WTC11 (cell line): ENCODE measurements at regions not wholly inside any gene's neighbourhood (a gene's known extent, or its start where the extent isn't known, plus 50 kb on each side); places are given as distances from the start of the nearest gene placed in this dataset.

Experiments used
- ATAC-seq: fragments of 200-7000 bp; cut with Tn5 transposase; 2 replicates; pipeline ENCODE4 v1.10.0; 2021; ENCODE audit warnings: mild to moderate bottlenecking, moderate library complexity
- CTCF ChIA-PET: fragments of 300-600 bp; sonication (Branson Sonifier 250); formaldehyde crosslinking; loops from one replicate; lab custom pipeline; 2021; ENCODE audit warnings: antibody characterized with exemption; lab: Charles Lee
- POLR2A ChIA-PET: fragments of 350-600 bp; sonication (Branson Sonifier 250); formaldehyde crosslinking; loops from one replicate; lab custom pipeline; 2021; ENCODE audit warnings: antibody characterized with exemption; lab: Charles Lee
- DNase-seq: peaks from one replicate; pipeline ENCODE4 v3.0.0; 2021; ENCODE audit warnings: low spot score
- H3K27ac Mint-ChIP-seq: 2 replicates; pipeline ENCODE4 v1.8.0; 2021; ENCODE audit warnings: mixed read lengths
- H3K27me3 Mint-ChIP-seq: 2 replicates; pipeline ENCODE4 v1.8.0; 2021; ENCODE audit warnings: low read depth, mild to moderate bottlenecking, moderate library complexity, mixed read lengths
- H3K36me3 Mint-ChIP-seq: 2 replicates; pipeline ENCODE4 v1.8.0; 2021; ENCODE audit warnings: mixed read lengths
- H3K4me1 Mint-ChIP-seq: 2 replicates; pipeline ENCODE4 v1.8.0; 2022; ENCODE audit warnings: mixed read lengths
- H3K4me3 Mint-ChIP-seq: 2 replicates; pipeline ENCODE4 v1.8.0; 2021; ENCODE audit warnings: mild to moderate bottlenecking, moderate library complexity, mixed read lengths
- H3K9me3 Mint-ChIP-seq: 2 replicates; pipeline ENCODE4 v1.8.0; 2021; ENCODE audit warnings: mixed read lengths
- CBFB ChIP-seq: sonication (generic); formaldehyde crosslinking; IDR thresholded peaks from 2 replicates; pipeline ENCODE4 v1.8.1; 2022; ENCODE audit warnings: mild to moderate bottlenecking, low read depth, missing genetic modification reagents
- CDX4 ChIP-seq: fragments of 250-450 bp; sonication (Bioruptor Pico); IDR thresholded peaks from 2 replicates; pipeline ENCODE4 v1.9.0; 2021; ENCODE audit warnings: moderate library complexity, mild to moderate bottlenecking, inconsistent platforms, borderline replicate concordance
- CREB1 ChIP-seq: sonication (generic); formaldehyde crosslinking; IDR thresholded peaks from 2 replicates; pipeline ENCODE4 v1.8.0; 2023; ENCODE audit warnings: mild to moderate bottlenecking, missing genetic modification reagents
- CREM ChIP-seq: sonication (generic); formaldehyde crosslinking; IDR thresholded peaks from 2 replicates; pipeline ENCODE4 v1.8.1; 2022; ENCODE audit warnings: mild to moderate bottlenecking, missing genetic modification reagents, moderate library complexity
- CTCF ChIP-seq: fragments of 200-600 bp; IDR thresholded peaks from 2 replicates; pipeline ENCODE4 v1.8.0; 2022; ENCODE audit warnings: antibody characterized with exemption
- E2F4 ChIP-seq: sonication (generic); formaldehyde crosslinking; IDR thresholded peaks from 2 replicates; pipeline ENCODE4 v1.8.1; 2022; ENCODE audit warnings: low read depth, mild to moderate bottlenecking, moderate library complexity, missing genetic modification reagents, borderline replicate concordance
- ELF4 ChIP-seq: sonication (generic); formaldehyde crosslinking; IDR thresholded peaks from 2 replicates; pipeline ENCODE4 v1.8.1; 2022; ENCODE audit warnings: low read depth, mild to moderate bottlenecking, moderate library complexity, missing genetic modification reagents
- ERG ChIP-seq: fragments of 250-450 bp; sonication (Bioruptor Pico); IDR thresholded peaks from 2 replicates; pipeline ENCODE4 v1.8.0; 2021; ENCODE audit warnings: mild to moderate bottlenecking
- GTF2I ChIP-seq: fragments of 250-450 bp; sonication (Bioruptor Pico); conservative IDR thresholded peaks from 2 replicates; pipeline ENCODE4 v1.4.0; 2021; ENCODE audit warnings: mild to moderate bottlenecking
- KAT7 ChIP-seq: sonication (generic); formaldehyde crosslinking; IDR thresholded peaks from 2 replicates; pipeline ENCODE4 v1.8.1; 2023; ENCODE audit warnings: missing genetic modification reagents, mild to moderate bottlenecking, borderline replicate concordance
- MAX ChIP-seq: sonication (generic); formaldehyde crosslinking; IDR thresholded peaks from 2 replicates; pipeline ENCODE4 v1.8.0; 2022; ENCODE audit warnings: mild to moderate bottlenecking, missing genetic modification reagents
- MXD4 ChIP-seq: fragments of 250-450 bp; sonication (Bioruptor Pico); IDR thresholded peaks from 2 replicates; pipeline ENCODE4 v1.8.0; 2021; ENCODE audit warnings: mild to moderate bottlenecking, moderate library complexity, borderline replicate concordance
- NFE2L1 ChIP-seq: sonication (generic); formaldehyde crosslinking; IDR thresholded peaks from 2 replicates; pipeline ENCODE4 v1.8.1; 2023; ENCODE audit warnings: missing genetic modification reagents
- NR2C2 ChIP-seq: sonication (generic); formaldehyde crosslinking; IDR thresholded peaks from 2 replicates; pipeline ENCODE4 v1.8.0; 2022; ENCODE audit warnings: mild to moderate bottlenecking, missing genetic modification reagents
- PRRX2 ChIP-seq: fragments of 250-450 bp; sonication (Bioruptor Pico); IDR thresholded peaks from 2 replicates; pipeline ENCODE4 v1.8.0; 2021; ENCODE audit warnings: mild to moderate bottlenecking
- TEAD4 ChIP-seq: sonication (generic); formaldehyde crosslinking; IDR thresholded peaks from 2 replicates; pipeline ENCODE4 v1.8.0; 2022; ENCODE audit warnings: mild to moderate bottlenecking, missing genetic modification reagents
- ZBTB21 ChIP-seq: sonication (generic); formaldehyde crosslinking; IDR thresholded peaks from 2 replicates; pipeline ENCODE4 v1.8.1; 2023; ENCODE audit warnings: mild to moderate bottlenecking, missing genetic modification reagents, borderline replicate concordance
- ZNF121 ChIP-seq: sonication (generic); formaldehyde crosslinking; IDR thresholded peaks from 2 replicates; pipeline ENCODE4 v1.8.0; 2023; ENCODE audit warnings: missing genetic modification reagents
- ZNF138 ChIP-seq: sonication (generic); formaldehyde crosslinking; conservative IDR thresholded peaks from 2 replicates; pipeline ENCODE4 v1.8.1; 2022; ENCODE audit warnings: mild to moderate bottlenecking, moderate library complexity, missing genetic modification reagents
- ZNF219 ChIP-seq: sonication (generic); formaldehyde crosslinking; IDR thresholded peaks from 2 replicates; pipeline ENCODE4 v1.8.0; 2023; ENCODE audit warnings: missing genetic modification reagents, mild to moderate bottlenecking, borderline replicate concordance
- ZNF416 ChIP-seq: fragments of 250-450 bp; sonication (Bioruptor Pico); IDR thresholded peaks from 2 replicates; pipeline ENCODE4 v1.9.0; 2021; ENCODE audit warnings: mild to moderate bottlenecking, inconsistent platforms
- TF ChIP-seq, protein P1 (sequence below): sonication (generic); formaldehyde crosslinking; conservative IDR thresholded peaks from 2 replicates; pipeline ENCODE4 v1.8.1; 2023; ENCODE audit warnings: mild to moderate bottlenecking, low read depth, missing genetic modification reagents, moderate library complexity
- TF ChIP-seq, protein P2 (sequence below): fragments of 250-450 bp; sonication (Bioruptor Pico); IDR thresholded peaks from 2 replicates; pipeline ENCODE4 v1.9.0; 2021; ENCODE audit warnings: mild to moderate bottlenecking, borderline replicate concordance

- TF ChIP-seq ZNF138 (CRISPR knock-in tag): no peak
- TF ChIP-seq, all 79 proteins: peak for 0
Observed at GRCh38 chr2:4979111-4979510, 713.1 kb upstream of the SOX11 start (continued).

- Mint-ChIP-seq H3K4me3 (no peak overlapping the region), H3K9me3 (peaks cover 88% of the 10 kb centered on the region), H3K27ac (no peak overlapping the region), H3K36me3 (peaks cover 80% of the 10 kb centered on the region), H3K27me3 (peaks cover 13% of the 10 kb centered on the region), H3K4me1 (no peaks in the 10 kb centered on the region)
- ChIA-PET POLR2A (no interaction called here), CTCF (no interaction called here)
- TF ChIP-seq KAT7 (CRISPR knock-in tag) (no peak), MAX (CRISPR knock-in tag) (no peak), ZBTB21 (CRISPR knock-in tag) (no peak), E2F4 (no peak), MXD4 (CRISPR knock-in tag) (no peak), NFE2L1 (CRISPR knock-in tag) (no peak), CBFB (no peak), TEAD4 (CRISPR knock-in tag) (no peak), ELF4 (CRISPR knock-in tag) (no peak), CREB1 (CRISPR knock-in tag) (no peak), ZNF121 (CRISPR knock-in tag) (no peak), PRRX2 (CRISPR knock-in tag) (no peak), CDX4 (CRISPR knock-in tag) (no peak), ZNF416 (no peak)
- DNase-seq (no peak), ATAC-seq (no peak)
Observed at GRCh38 chr2:4980995-4981394, 711.2 kb upstream of the SOX11 start.

- CTCF ChIA-PET: no interaction called here
- TF ChIP-seq CTCF: no peak
- no peak for TF ChIP-seq CREM
- TF ChIP-seq, protein P1, sequence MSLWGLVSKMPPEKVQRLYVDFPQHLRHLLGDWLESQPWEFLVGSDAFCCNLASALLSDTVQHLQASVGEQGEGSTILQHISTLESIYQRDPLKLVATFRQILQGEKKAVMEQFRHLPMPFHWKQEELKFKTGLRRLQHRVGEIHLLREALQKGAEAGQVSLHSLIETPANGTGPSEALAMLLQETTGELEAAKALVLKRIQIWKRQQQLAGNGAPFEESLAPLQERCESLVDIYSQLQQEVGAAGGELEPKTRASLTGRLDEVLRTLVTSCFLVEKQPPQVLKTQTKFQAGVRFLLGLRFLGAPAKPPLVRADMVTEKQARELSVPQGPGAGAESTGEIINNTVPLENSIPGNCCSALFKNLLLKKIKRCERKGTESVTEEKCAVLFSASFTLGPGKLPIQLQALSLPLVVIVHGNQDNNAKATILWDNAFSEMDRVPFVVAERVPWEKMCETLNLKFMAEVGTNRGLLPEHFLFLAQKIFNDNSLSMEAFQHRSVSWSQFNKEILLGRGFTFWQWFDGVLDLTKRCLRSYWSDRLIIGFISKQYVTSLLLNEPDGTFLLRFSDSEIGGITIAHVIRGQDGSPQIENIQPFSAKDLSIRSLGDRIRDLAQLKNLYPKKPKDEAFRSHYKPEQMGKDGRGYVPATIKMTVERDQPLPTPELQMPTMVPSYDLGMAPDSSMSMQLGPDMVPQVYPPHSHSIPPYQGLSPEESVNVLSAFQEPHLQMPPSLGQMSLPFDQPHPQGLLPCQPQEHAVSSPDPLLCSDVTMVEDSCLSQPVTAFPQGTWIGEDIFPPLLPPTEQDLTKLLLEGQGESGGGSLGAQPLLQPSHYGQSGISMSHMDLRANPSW (CRISPR knock-in tag): no peak
- TF ChIP-seq ERG (CRISPR knock-in tag): no peak
- no peak for TF ChIP-seq ZNF219 (CRISPR knock-in tag)
- TF ChIP-seq GTF2I (CRISPR knock-in tag): no peak
- no peak for TF ChIP-seq NR2C2 (CRISPR knock-in tag)
- no peak for TF ChIP-seq TEAD4 (CRISPR knock-in tag)
- TF ChIP-seq, protein P2, sequence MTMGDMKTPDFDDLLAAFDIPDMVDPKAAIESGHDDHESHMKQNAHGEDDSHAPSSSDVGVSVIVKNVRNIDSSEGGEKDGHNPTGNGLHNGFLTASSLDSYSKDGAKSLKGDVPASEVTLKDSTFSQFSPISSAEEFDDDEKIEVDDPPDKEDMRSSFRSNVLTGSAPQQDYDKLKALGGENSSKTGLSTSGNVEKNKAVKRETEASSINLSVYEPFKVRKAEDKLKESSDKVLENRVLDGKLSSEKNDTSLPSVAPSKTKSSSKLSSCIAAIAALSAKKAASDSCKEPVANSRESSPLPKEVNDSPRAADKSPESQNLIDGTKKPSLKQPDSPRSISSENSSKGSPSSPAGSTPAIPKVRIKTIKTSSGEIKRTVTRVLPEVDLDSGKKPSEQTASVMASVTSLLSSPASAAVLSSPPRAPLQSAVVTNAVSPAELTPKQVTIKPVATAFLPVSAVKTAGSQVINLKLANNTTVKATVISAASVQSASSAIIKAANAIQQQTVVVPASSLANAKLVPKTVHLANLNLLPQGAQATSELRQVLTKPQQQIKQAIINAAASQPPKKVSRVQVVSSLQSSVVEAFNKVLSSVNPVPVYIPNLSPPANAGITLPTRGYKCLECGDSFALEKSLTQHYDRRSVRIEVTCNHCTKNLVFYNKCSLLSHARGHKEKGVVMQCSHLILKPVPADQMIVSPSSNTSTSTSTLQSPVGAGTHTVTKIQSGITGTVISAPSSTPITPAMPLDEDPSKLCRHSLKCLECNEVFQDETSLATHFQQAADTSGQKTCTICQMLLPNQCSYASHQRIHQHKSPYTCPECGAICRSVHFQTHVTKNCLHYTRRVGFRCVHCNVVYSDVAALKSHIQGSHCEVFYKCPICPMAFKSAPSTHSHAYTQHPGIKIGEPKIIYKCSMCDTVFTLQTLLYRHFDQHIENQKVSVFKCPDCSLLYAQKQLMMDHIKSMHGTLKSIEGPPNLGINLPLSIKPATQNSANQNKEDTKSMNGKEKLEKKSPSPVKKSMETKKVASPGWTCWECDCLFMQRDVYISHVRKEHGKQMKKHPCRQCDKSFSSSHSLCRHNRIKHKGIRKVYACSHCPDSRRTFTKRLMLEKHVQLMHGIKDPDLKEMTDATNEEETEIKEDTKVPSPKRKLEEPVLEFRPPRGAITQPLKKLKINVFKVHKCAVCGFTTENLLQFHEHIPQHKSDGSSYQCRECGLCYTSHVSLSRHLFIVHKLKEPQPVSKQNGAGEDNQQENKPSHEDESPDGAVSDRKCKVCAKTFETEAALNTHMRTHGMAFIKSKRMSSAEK (CRISPR knock-in tag): no peak
Observed at GRCh38 chr2:4981802-4982409, 710.3 kb upstream of the SOX11 start.

More at GRCh38 chr2:4981802-4982409, 710.3 kb upstream of the SOX11 start:
- Mint-ChIP-seq H3K4me3 (no peak overlapping the region), H3K9me3 (peaks cover 87% of the 10 kb centered on the region), H3K27me3 (peaks cover 13% of the 10 kb centered on the region), H3K4me1 (no peaks in the 10 kb centered on the region), H3K27ac (no peak overlapping the region), H3K36me3 (peaks cover 78% of the 10 kb centered on the region)
- POLR2A ChIA-PET: no interaction called here
- ATAC-seq: no peak
- no peak for DNase-seq
